ENCODE measurements at regions not wholly inside any gene's neighbourhood (a gene's known extent, or its start where the extent isn't known, plus 50 kb on each side); places are given as distances from the start of the nearest gene placed in this dataset.

DNA sequence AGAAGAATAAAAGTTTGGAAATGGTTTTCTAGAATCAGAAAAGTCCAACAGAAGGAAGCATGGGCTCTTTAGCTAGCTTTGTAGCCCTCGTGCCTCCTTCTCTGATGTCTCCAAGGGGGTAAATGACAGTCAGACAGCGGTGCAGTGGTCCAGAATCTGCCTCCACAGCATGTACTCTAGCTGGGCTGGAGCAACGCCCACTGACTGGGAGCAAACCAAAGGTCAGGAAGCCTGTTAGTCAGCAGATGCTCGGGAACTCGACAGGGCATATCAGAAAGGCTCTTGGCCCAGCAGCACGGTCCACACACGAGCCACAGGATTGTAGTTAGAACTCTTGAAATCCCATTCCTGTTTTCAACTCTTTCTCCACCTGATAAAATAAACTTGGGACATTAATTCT, 164.3 kb downstream of the GRIN2B start:
- no peak overlapping the region for H3K4me3 ChIP-seq (ENCODE audit: low read depth in 1 of 2, low read length in 1 of 2)
- TF ChIP-seq, protein P1, sequence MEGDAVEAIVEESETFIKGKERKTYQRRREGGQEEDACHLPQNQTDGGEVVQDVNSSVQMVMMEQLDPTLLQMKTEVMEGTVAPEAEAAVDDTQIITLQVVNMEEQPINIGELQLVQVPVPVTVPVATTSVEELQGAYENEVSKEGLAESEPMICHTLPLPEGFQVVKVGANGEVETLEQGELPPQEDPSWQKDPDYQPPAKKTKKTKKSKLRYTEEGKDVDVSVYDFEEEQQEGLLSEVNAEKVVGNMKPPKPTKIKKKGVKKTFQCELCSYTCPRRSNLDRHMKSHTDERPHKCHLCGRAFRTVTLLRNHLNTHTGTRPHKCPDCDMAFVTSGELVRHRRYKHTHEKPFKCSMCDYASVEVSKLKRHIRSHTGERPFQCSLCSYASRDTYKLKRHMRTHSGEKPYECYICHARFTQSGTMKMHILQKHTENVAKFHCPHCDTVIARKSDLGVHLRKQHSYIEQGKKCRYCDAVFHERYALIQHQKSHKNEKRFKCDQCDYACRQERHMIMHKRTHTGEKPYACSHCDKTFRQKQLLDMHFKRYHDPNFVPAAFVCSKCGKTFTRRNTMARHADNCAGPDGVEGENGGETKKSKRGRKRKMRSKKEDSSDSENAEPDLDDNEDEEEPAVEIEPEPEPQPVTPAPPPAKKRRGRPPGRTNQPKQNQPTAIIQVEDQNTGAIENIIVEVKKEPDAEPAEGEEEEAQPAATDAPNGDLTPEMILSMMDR (IDR thresholded peaks at IDR 0.05): no peak

GRCh38 chr12:13816394-13816793, 165.0 kb downstream of the GRIN2B start:
- Histone ChIP-seq H3K27me3 (no peaks in the 10 kb centered on the region), H3K4me3 (ENCODE audit: low read depth in 1 of 2, low read length in 1 of 2) (no peak overlapping the region), H3K36me3 (no peaks in the 10 kb centered on the region), H3K9me3 (no peaks in the 10 kb centered on the region), H3K4me1 (ENCODE audit: control insufficient read depth in 1 of 2, insufficient read depth in 1 of 2, low read depth in 1 of 2, low read length in 1 of 2) (no peaks in the 10 kb centered on the region), H3K27ac (no peak overlapping the region)
- TF ChIP-seq, protein P1 (IDR thresholded peaks at IDR 0.05): no peak

More for the DNA sequence above, 164.3 kb downstream of the GRIN2B start:
- Histone ChIP-seq H3K9me3 (no peaks in the 10 kb centered on the region), H3K27ac (no peak overlapping the region), H3K4me1 (ENCODE audit: control insufficient read depth in 1 of 2, insufficient read depth in 1 of 2, low read depth in 1 of 2, low read length in 1 of 2) (no peaks in the 10 kb centered on the region), H3K27me3 (no peaks in the 10 kb centered on the region), H3K36me3 (no peaks in the 10 kb centered on the region)

GRCh38 chr12:13812168-13812567, 169.2 kb downstream of the GRIN2B start:
- Histone ChIP-seq H3K27me3 (no peaks in the 10 kb centered on the region), H3K36me3 (no peaks in the 10 kb centered on the region), H3K4me3 (ENCODE audit: low read depth in 1 of 2, low read length in 1 of 2) (no peak overlapping the region), H3K9me3 (no peaks in the 10 kb centered on the region), H3K27ac (no peak overlapping the region), H3K4me1 (ENCODE audit: control insufficient read depth in 1 of 2, insufficient read depth in 1 of 2, low read depth in 1 of 2, low read length in 1 of 2) (no peaks in the 10 kb centered on the region)
- TF ChIP-seq, protein P1 (IDR thresholded peaks at IDR 0.05): no peak

DNA sequence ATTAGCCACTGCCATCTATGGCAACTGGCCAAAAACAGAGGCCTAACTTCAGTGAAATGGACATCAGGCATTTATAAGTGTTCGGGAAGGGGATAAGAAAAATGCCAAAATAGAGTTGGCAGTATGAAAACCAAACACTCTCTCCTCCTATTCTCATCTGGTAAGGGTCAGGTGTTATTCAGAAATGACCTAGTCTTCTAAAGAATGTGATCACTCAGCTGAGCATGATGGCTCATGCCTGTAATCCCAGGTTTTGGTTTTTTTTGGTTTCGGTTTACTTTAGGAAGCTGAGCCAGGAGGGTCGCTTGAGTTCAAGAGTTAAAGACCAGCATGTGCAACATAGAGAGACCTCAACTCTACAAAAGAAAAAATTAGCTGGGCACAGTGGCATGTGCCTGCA, 170.3 kb downstream of the GRIN2B start:
- Histone ChIP-seq H3K27me3 (no peaks in the 10 kb centered on the region), H3K4me3 (ENCODE audit: low read depth in 1 of 2, low read length in 1 of 2) (no peak overlapping the region), H3K9me3 (no peaks in the 10 kb centered on the region), H3K4me1 (ENCODE audit: control insufficient read depth in 1 of 2, insufficient read depth in 1 of 2, low read depth in 1 of 2, low read length in 1 of 2) (no peaks in the 10 kb centered on the region), H3K27ac (no peak overlapping the region), H3K36me3 (no peaks in the 10 kb centered on the region)
- TF ChIP-seq, protein P1 (IDR thresholded peaks at IDR 0.05): no peak

- TF ChIP-seq, protein P1 (IDR thresholded peaks at IDR 0.05): no peak
- Histone ChIP-seq H3K4me1 (ENCODE audit: control insufficient read depth in 1 of 2, insufficient read depth in 1 of 2, low read depth in 1 of 2, low read length in 1 of 2) (no peaks in the 10 kb centered on the region), H3K27ac (no peak overlapping the region), H3K4me3 (ENCODE audit: low read depth in 1 of 2, low read length in 1 of 2) (no peak overlapping the region), H3K9me3 (no peaks in the 10 kb centered on the region), H3K36me3 (no peaks in the 10 kb centered on the region), H3K27me3 (no peaks in the 10 kb centered on the region)
These were observed 176.4 kb downstream of the GRIN2B start for GRCh38 chr12:13805041-13805440.

DNA sequence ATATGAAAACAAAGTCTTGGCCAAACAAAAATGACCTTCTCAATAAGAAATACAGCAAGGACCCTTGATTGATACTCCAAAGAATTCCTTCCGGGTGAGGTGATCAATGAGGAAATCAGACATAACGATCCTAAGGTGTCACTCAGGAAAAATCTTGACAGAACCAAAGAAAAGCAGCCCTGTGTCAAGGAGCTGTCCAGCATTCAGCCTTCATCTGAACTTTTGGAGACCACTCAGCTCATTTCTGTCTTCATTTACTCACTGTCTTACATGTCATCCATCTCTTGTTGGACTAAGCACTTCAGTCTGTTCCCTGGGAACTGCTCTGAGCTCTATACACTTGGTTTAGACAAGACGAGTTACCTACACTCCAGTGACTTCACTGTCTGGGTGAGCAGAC, 179.9 kb downstream of the GRIN2B start:
- Histone ChIP-seq H3K4me3 (ENCODE audit: low read depth in 1 of 2, low read length in 1 of 2) (no peak overlapping the region), H3K36me3 (no peaks in the 10 kb centered on the region), H3K27me3 (no peaks in the 10 kb centered on the region), H3K4me1 (ENCODE audit: control insufficient read depth in 1 of 2, insufficient read depth in 1 of 2, low read depth in 1 of 2, low read length in 1 of 2) (no peaks in the 10 kb centered on the region), H3K27ac (no peak overlapping the region), H3K9me3 (no peaks in the 10 kb centered on the region)
- TF ChIP-seq, protein P1 (IDR thresholded peaks at IDR 0.05): no peak
